ENCODE measurements at regions not wholly inside any gene's neighbourhood (a gene's known extent, or its start where the extent isn't known, plus 50 kb on each side); places are given as distances from the start of the nearest gene placed in this dataset.

DNA sequence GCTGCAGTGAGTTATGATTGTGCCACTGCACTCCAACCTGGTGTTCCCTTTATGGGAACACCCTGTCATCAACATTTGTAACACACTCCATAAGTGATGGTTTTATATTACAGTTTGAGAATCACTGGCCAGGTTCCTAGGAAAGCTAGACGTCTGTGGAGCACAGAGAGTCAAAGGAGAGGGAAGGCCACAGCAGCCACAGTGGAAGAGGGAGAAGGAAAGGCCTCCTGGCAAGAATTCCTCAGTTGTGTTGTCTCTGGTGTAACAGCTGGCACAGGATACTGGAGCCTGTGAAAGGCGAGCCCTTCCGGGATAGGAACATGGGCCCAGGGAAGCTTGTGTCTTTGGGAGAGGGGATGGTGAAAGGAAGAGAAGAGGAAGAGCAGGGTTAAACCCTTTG, 360.5 kb upstream of the PIK3C3 start:
- Histone ChIP-seq H3K36me3 (ENCODE audit: insufficient read depth, low read length) (no peaks in the 10 kb centered on the region), H3K9me3 (ENCODE audit: low read length) (no peaks in the 10 kb centered on the region), H3K27ac (ENCODE audit: low read depth, low read length, poor library complexity, severe bottlenecking) (no peak overlapping the region), H3K9me2 (ENCODE audit: insufficient read depth, low read length) (no peaks in the 10 kb centered on the region), H2AFZ (ENCODE audit: low read length) (no peak overlapping the region), H3K4me2 (ENCODE audit: low read length) (no peak overlapping the region), H4K20me1 (ENCODE audit: insufficient read depth, low read length) (no peaks in the 10 kb centered on the region), H3K4me3 (ENCODE audit: low read depth, low read length, poor library complexity, severe bottlenecking) (no peak overlapping the region), H3K4me1 (ENCODE audit: insufficient read depth, low read length, poor library complexity, severe bottlenecking) (no peaks in the 10 kb centered on the region), H3K79me2 (ENCODE audit: insufficient read depth, low read depth, low read length) (no peaks in the 10 kb centered on the region)
- BruUV-seq (replicated peaks) = no TSS peak
- POLR2A ChIA-PET = no interaction called here
- intact Hi-C loops (cut with micrococcal nuclease; ENCODE audit: unreplicated experiment) = no loop called here
- DNase-seq (ENCODE audit: low spot score) = no peak
- TF ChIP-seq CTCF (conservative IDR thresholded peaks at IDR 0.05; ENCODE audit: low read length) = no peak
- no peak for TF ChIP-seq EZH2phosphoT487 (IDR thresholded peaks at IDR 0.05; ENCODE audit: borderline replicate concordance, low read depth, low read length)
- CTCF ChIA-PET (ENCODE audit: unreplicated experiment) = no interaction called here

- H3K27ac ChIP-seq (ENCODE audit: low read depth, low read length, poor library complexity, severe bottlenecking) = no peak overlapping the region
- intact Hi-C loops (cut with micrococcal nuclease; ENCODE audit: unreplicated experiment) = no loop called here
- no peaks in the 10 kb centered on the region for H3K36me3 ChIP-seq (ENCODE audit: insufficient read depth, low read length)
- no peaks in the 10 kb centered on the region for H3K4me1 ChIP-seq (ENCODE audit: insufficient read depth, low read length, poor library complexity, severe bottlenecking)
- TF ChIP-seq CTCF (conservative IDR thresholded peaks at IDR 0.05; ENCODE audit: low read length) = no peak
- no peak for TF ChIP-seq EZH2phosphoT487 (IDR thresholded peaks at IDR 0.05; ENCODE audit: borderline replicate concordance, low read depth, low read length)
- no TSS peak for BruUV-seq (replicated peaks)
- CTCF ChIA-PET (ENCODE audit: unreplicated experiment) = no interaction called here
- no peaks in the 10 kb centered on the region for H4K20me1 ChIP-seq (ENCODE audit: insufficient read depth, low read length)
- POLR2A ChIA-PET = no interaction called here
- no peak overlapping the region for H3K4me2 ChIP-seq (ENCODE audit: low read length)
- H3K4me3 ChIP-seq (ENCODE audit: low read depth, low read length, poor library complexity, severe bottlenecking) = no peak overlapping the region
- no peaks in the 10 kb centered on the region for H3K79me2 ChIP-seq (ENCODE audit: insufficient read depth, low read depth, low read length)
- no peak for DNase-seq (ENCODE audit: low spot score)
- H3K9me3 ChIP-seq (ENCODE audit: low read length) = no peaks in the 10 kb centered on the region
- H3K9me2 ChIP-seq (ENCODE audit: insufficient read depth, low read length) = no peaks in the 10 kb centered on the region
- no peak overlapping the region for H2AFZ ChIP-seq (ENCODE audit: low read length)
Measured at GRCh38 chr18:41593171-41593675, 361.8 kb upstream of the PIK3C3 start.

- ChIA-PET CTCF (ENCODE audit: unreplicated experiment) (no interaction called here), POLR2A (no interaction called here)
- BruUV-seq (replicated peaks) = no TSS peak
- Histone ChIP-seq H3K79me2 (ENCODE audit: insufficient read depth, low read depth, low read length) (no peaks in the 10 kb centered on the region), H3K9me2 (ENCODE audit: insufficient read depth, low read length) (no peaks in the 10 kb centered on the region), H3K4me3 (ENCODE audit: low read depth, low read length, poor library complexity, severe bottlenecking) (no peak overlapping the region), H3K36me3 (ENCODE audit: insufficient read depth, low read length) (no peaks in the 10 kb centered on the region), H3K4me1 (ENCODE audit: insufficient read depth, low read length, poor library complexity, severe bottlenecking) (no peaks in the 10 kb centered on the region), H4K20me1 (ENCODE audit: insufficient read depth, low read length) (no peaks in the 10 kb centered on the region), H3K9me3 (ENCODE audit: low read length) (no peaks in the 10 kb centered on the region), H3K4me2 (ENCODE audit: low read length) (no peak overlapping the region), H2AFZ (ENCODE audit: low read length) (no peak overlapping the region), H3K27ac (ENCODE audit: low read depth, low read length, poor library complexity, severe bottlenecking) (no peak overlapping the region)
- intact Hi-C loops (cut with micrococcal nuclease; ENCODE audit: unreplicated experiment) = no loop called here
- TF ChIP-seq CTCF (conservative IDR thresholded peaks at IDR 0.05; ENCODE audit: low read length) (no peak), EZH2phosphoT487 (IDR thresholded peaks at IDR 0.05; ENCODE audit: borderline replicate concordance, low read depth, low read length) (no peak)
- no peak for DNase-seq (ENCODE audit: low spot score)
Measured at GRCh38 chr18:41587976-41588375, 367.1 kb upstream of the PIK3C3 start.
